Stomach (tissue), 8 donors: ENCODE measurements at regions not wholly inside any gene's neighbourhood (a gene's known extent, or its start where the extent isn't known, plus 50 kb on each side); places are given as distances from the start of the nearest gene placed in this dataset.

Source experiments
- DNase-seq, 2 donors: peaks; one replicate each; pipeline versions ENCODE4 v3.0.0 to v3.0.0-alpha.2; 2013 to 2019
- H3K27ac ChIP-seq, 5 donors: fragments of 200-600 bp in 4 of 5; sonication (generic) in 4 of 5; one replicate each; pipeline ENCODE4 v1.5.1; 2013 to 2019; ENCODE audit warnings: mild to moderate bottlenecking in 1 of 5, moderate library complexity in 1 of 5
- H3K27me3 ChIP-seq, 3 donors: fragments of 200-600 bp; sonication (generic); one replicate each; pipeline ENCODE4 v1.5.1; 2017 to 2019; ENCODE audit warnings: mixed run types in 1 of 3
- H3K36me3 ChIP-seq, 4 donors: fragments of 200-600 bp; sonication (generic); 1 replicate in 3 of 4; 2 replicates in 1 of 4; pipeline ENCODE4 v1.5.1; 2016 to 2019
- H3K4me1 ChIP-seq, 4 donors: fragments of 200-600 bp; sonication (generic); one replicate each; pipeline ENCODE4 v1.5.1; 2016 to 2019
- H3K4me3 ChIP-seq, 4 donors: fragments of 200-600 bp; sonication (generic) in 3 of 4; one replicate each; pipeline ENCODE4 v1.5.1; 2016 to 2019; ENCODE audit warnings: mild to moderate bottlenecking in 1 of 4
- H3K9me3 ChIP-seq, 4 donors: fragments of 200-600 bp; sonication (generic); one replicate each; pipeline ENCODE4 v1.5.1; 2016 to 2019
- EP300 ChIP-seq: sonication (generic); formaldehyde crosslinking; IDR thresholded peaks from one replicate; pipeline ENCODE4 v1.6.1; 2017; ENCODE audit warnings: antibody characterized with exemption
- POLR2A ChIP-seq, 4 donors: fragments of 450-650 bp; IDR thresholded peaks; one replicate each; pipeline ENCODE4 v1.6.1; 2016; ENCODE audit warnings: antibody characterized with exemption in 4 of 4, control low read depth in 2 of 4, mild to moderate bottlenecking in 1 of 4, moderate library complexity in 1 of 4
- POLR2AphosphoS5 ChIP-seq, 3 donors: sonication (generic); formaldehyde crosslinking; IDR thresholded peaks; one replicate each; pipeline ENCODE4 v1.6.1; 2016; ENCODE audit warnings: antibody characterized with exemption in 3 of 3
- WGBS, 5 donors: extraction: QIAGEN DNeasy Blood & Tissue Kit in 3 of 5; methylation state at CpG; one replicate each; pipeline versions ENCODE4 v1.1.5 to v1.1.7; 2013 to 2018; 5-methylcytosine and 5-hydroxymethylcytosine counted together
- intact Hi-C: fragments of 100-400 bp; cut with DNase I; formaldehyde crosslinking; loops from one replicate; pipeline ENCODE4 v1.15.1; 2023; ENCODE audit warnings: low total_unique reads
- TF ChIP-seq, protein P1 (sequence below), 7 experiments: fragments of 450-650 bp in 4 of 7; fragments of 200-600 bp in 3 of 7; sonication (generic) in 3 of 7; IDR thresholded peaks; one replicate each; pipeline ENCODE4 v1.5.1; 2016 to 2019; ENCODE audit warnings: antibody characterized with exemption in 7 of 7, control low read depth in 2 of 7, mild to moderate bottlenecking in 1 of 7
- donor health status: healthy with polysubstance abuse.
- donor health status: Bipolar disorder and iron deficiency.
- donor health status: healthy.

- no peaks in the 10 kb centered on the region for H3K36me3 ChIP-seq
- WGBS, 5 donors: 77 to 88% (median 84%) methylated on average over 4 of the region's 4 CpGs
- intact Hi-C loops: no loop called here
- no peak for DNase-seq
- no peaks in the 10 kb centered on the region for H3K9me3 ChIP-seq
- H3K4me1 ChIP-seq: no peaks in the 10 kb centered on the region
- no peak for TF ChIP-seq POLR2AphosphoS5 (IDR thresholded peaks at IDR 0.05)
- TF ChIP-seq POLR2A (IDR thresholded peaks at IDR 0.05): no peak
- TF ChIP-seq, protein P1, sequence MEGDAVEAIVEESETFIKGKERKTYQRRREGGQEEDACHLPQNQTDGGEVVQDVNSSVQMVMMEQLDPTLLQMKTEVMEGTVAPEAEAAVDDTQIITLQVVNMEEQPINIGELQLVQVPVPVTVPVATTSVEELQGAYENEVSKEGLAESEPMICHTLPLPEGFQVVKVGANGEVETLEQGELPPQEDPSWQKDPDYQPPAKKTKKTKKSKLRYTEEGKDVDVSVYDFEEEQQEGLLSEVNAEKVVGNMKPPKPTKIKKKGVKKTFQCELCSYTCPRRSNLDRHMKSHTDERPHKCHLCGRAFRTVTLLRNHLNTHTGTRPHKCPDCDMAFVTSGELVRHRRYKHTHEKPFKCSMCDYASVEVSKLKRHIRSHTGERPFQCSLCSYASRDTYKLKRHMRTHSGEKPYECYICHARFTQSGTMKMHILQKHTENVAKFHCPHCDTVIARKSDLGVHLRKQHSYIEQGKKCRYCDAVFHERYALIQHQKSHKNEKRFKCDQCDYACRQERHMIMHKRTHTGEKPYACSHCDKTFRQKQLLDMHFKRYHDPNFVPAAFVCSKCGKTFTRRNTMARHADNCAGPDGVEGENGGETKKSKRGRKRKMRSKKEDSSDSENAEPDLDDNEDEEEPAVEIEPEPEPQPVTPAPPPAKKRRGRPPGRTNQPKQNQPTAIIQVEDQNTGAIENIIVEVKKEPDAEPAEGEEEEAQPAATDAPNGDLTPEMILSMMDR (IDR thresholded peaks at IDR 0.05): no peak
- no peak for TF ChIP-seq EP300
- H3K27me3 ChIP-seq: no peaks in the 10 kb centered on the region
- H3K4me3 ChIP-seq: no peak overlapping the region
- H3K27ac ChIP-seq: no peak overlapping the region
These were observed 154.9 kb downstream of the FAM174A start for GRCh38 chr5:100690036-100690560.

DNA sequence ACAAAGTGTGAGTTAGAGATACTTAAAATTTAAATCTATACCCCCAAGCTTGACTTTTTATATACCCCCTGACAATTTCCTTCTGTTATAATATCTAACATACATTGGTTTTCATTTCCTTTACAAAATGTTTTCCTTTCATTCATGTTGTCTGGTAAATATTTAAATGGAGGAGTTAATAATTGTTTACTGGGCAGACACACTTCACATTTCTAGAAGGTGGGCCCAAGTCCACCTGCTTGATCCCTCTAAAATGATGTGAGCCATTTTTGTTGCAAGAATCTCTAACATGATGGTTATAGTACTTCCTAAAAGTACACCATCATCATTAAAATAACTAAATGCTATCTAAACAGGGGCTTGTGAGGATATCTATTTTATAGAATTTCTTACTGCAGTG lies 155.9 kb downstream of the FAM174A start:
- Histone ChIP-seq H3K27ac (no peak overlapping the region), H3K27me3 (no peaks in the 10 kb centered on the region), H3K9me3 (no peaks in the 10 kb centered on the region), H3K4me1 (no peaks in the 10 kb centered on the region), H3K36me3 (no peaks in the 10 kb centered on the region), H3K4me3 (no peak overlapping the region)
- DNase-seq: no peak
- TF ChIP-seq POLR2AphosphoS5 (IDR thresholded peaks at IDR 0.05) (no peak), POLR2A (IDR thresholded peaks at IDR 0.05) (no peak), EP300 (no peak)
- TF ChIP-seq, protein P1 (IDR thresholded peaks at IDR 0.05): no peak
- intact Hi-C loops: no loop called here

DNA sequence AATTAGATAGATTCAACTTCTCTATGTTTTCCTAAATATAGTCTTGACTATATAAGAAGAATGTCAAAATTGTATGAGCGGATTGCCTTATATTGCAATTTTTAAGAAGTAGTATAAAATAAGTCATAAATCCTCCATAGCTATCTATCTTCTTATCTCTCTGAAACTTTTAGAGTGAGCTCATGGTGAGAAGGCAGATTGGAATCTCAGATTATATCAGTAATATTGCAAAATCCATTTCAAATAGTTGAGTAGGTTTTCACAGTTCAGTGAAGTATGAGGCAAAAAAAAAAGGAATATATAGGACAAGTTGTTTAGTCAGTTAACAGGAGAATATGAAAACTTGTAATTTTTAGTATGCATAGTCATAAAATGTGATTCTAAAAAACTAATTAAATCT lies 156.4 kb downstream of the FAM174A start:
- no peaks in the 10 kb centered on the region for H3K27me3 ChIP-seq
- DNase-seq: no peak
- no peaks in the 10 kb centered on the region for H3K9me3 ChIP-seq
- no peak for TF ChIP-seq POLR2AphosphoS5 (IDR thresholded peaks at IDR 0.05)
- no peak for TF ChIP-seq EP300
- TF ChIP-seq POLR2A (IDR thresholded peaks at IDR 0.05): no peak
- TF ChIP-seq, protein P1 (IDR thresholded peaks at IDR 0.05): no peak
- intact Hi-C loops: no loop called here
- H3K36me3 ChIP-seq: no peaks in the 10 kb centered on the region
- H3K27ac ChIP-seq: no peak overlapping the region
- no peak overlapping the region for H3K4me3 ChIP-seq
- WGBS, 5 donors: 88 to 100% (median 94%) methylated on average over 1 of the region's 1 CpG
- no peaks in the 10 kb centered on the region for H3K4me1 ChIP-seq

- Histone ChIP-seq H3K4me3 (no peak overlapping the region), H3K27ac (no peak overlapping the region), H3K36me3 (no peaks in the 10 kb centered on the region), H3K9me3 (no peaks in the 10 kb centered on the region), H3K27me3 (no peaks in the 10 kb centered on the region), H3K4me1 (no peaks in the 10 kb centered on the region)
- WGBS, 5 donors: 35 to 71% (median 54%) methylated on average over 1 of the region's 1 CpG
- DNase-seq: no peak
- intact Hi-C loops: no loop called here
- TF ChIP-seq, protein P1 (IDR thresholded peaks at IDR 0.05): no peak
- TF ChIP-seq EP300 (no peak), POLR2A (IDR thresholded peaks at IDR 0.05) (no peak)
These were observed 158.3 kb downstream of the FAM174A start for GRCh38 chr5:100693481-100693880.
